Progenitor cell of endocrine pancreas (in vitro differentiated cells): ENCODE measurements at regions not wholly inside any gene's neighbourhood (a gene's known extent, or its start where the extent isn't known, plus 50 kb on each side); places are given as distances from the start of the nearest gene placed in this dataset.

Experiments used
- DNase-seq: peaks from one replicate; pipeline ENCODE4 v3.0.0; 2021; ENCODE audit warnings: low spot score; ENCODE audit not compliant: unreplicated experiment
- H3K27ac Mint-ChIP-seq: 2 replicates; pipeline ENCODE4 v1.8.0; 2021; ENCODE audit warnings: mild to moderate bottlenecking, moderate library complexity, mixed read lengths
- H3K27me3 Mint-ChIP-seq: 2 replicates; pipeline ENCODE4 v1.8.0; 2021; ENCODE audit warnings: mixed read lengths
- H3K36me3 Mint-ChIP-seq: 2 replicates; pipeline ENCODE4 v1.8.0; 2022; ENCODE audit warnings: mixed read lengths; ENCODE audit not compliant: insufficient read depth
- H3K4me1 Mint-ChIP-seq: 2 replicates; pipeline ENCODE4 v1.8.0; 2021; ENCODE audit warnings: low read depth, mixed read lengths
- H3K4me3 Mint-ChIP-seq: 2 replicates; pipeline ENCODE4 v1.8.0; 2021; ENCODE audit warnings: low read depth, mild to moderate bottlenecking, moderate library complexity, mixed read lengths
- H3K9me3 Mint-ChIP-seq: 2 replicates; pipeline ENCODE4 v1.8.0; 2021; ENCODE audit warnings: low read depth, mixed read lengths
- TF ChIP-seq, protein P1 (sequence below): fragments of 200-600 bp; sonication (generic); IDR thresholded peaks from one replicate; pipeline ENCODE4 v1.5.0; 2021; ENCODE audit warnings: antibody characterized with exemption, mild to moderate bottlenecking; ENCODE audit not compliant: unreplicated experiment

- Mint-ChIP-seq H3K9me3 (no peaks in the 10 kb centered on the region), H3K27ac (no peak overlapping the region), H3K4me3 (no peak overlapping the region), H3K27me3 (no peaks in the 10 kb centered on the region), H3K4me1 (peaks cover 7% of the 10 kb centered on the region), H3K36me3 (no peaks in the 10 kb centered on the region)
- no peak for DNase-seq
- TF ChIP-seq, protein P1, sequence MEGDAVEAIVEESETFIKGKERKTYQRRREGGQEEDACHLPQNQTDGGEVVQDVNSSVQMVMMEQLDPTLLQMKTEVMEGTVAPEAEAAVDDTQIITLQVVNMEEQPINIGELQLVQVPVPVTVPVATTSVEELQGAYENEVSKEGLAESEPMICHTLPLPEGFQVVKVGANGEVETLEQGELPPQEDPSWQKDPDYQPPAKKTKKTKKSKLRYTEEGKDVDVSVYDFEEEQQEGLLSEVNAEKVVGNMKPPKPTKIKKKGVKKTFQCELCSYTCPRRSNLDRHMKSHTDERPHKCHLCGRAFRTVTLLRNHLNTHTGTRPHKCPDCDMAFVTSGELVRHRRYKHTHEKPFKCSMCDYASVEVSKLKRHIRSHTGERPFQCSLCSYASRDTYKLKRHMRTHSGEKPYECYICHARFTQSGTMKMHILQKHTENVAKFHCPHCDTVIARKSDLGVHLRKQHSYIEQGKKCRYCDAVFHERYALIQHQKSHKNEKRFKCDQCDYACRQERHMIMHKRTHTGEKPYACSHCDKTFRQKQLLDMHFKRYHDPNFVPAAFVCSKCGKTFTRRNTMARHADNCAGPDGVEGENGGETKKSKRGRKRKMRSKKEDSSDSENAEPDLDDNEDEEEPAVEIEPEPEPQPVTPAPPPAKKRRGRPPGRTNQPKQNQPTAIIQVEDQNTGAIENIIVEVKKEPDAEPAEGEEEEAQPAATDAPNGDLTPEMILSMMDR = no peak
Observed at GRCh38 chr2:142445551-142446072, 314.8 kb upstream of the LRP1B start.

- H3K4me3 Mint-ChIP-seq = no peak overlapping the region
- H3K36me3 Mint-ChIP-seq = no peaks in the 10 kb centered on the region
- H3K27me3 Mint-ChIP-seq = no peaks in the 10 kb centered on the region
- no peak for DNase-seq
- TF ChIP-seq, protein P1 = no peak
- H3K27ac Mint-ChIP-seq = no peak overlapping the region
- H3K4me1 Mint-ChIP-seq = peaks cover 7% of the 10 kb centered on the region
- no peaks in the 10 kb centered on the region for H3K9me3 Mint-ChIP-seq
Observed at GRCh38 chr2:142445023-142445422, 314.2 kb upstream of the LRP1B start.

- no peaks in the 10 kb centered on the region for H3K9me3 Mint-ChIP-seq
- TF ChIP-seq, protein P1 = no peak
- no peaks in the 10 kb centered on the region for H3K36me3 Mint-ChIP-seq
- no peak for DNase-seq
- no peaks in the 10 kb centered on the region for H3K27me3 Mint-ChIP-seq
- H3K4me3 Mint-ChIP-seq = no peak overlapping the region
- H3K27ac Mint-ChIP-seq = no peak overlapping the region
- no peaks in the 10 kb centered on the region for H3K4me1 Mint-ChIP-seq
Observed at GRCh38 chr2:142435847-142436246, 305.0 kb upstream of the LRP1B start.

DNA sequence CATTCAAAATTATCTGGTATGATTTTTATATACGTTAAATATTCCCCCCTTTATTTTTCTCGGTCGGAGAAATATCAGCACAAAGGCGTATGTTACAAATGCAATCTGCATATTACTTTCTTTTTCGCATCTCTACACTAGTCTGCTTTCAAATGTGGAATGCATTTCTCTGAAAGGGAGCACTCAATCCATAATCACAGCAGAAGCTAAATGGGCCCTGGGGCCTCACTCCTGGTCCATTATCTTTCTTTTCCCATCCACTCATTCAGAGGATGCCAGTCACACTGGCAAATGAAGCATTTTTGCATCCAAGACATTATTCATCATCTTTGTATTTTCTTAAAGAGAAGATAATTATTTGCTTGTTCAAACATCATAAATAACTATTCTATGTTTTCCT is 295.2 kb upstream of the LRP1B start:
- Mint-ChIP-seq H3K27me3 (no peaks in the 10 kb centered on the region), H3K27ac (peak overlapping the region; percentile 49)

GRCh38 chr2:142425551-142425950 is 294.7 kb upstream of the LRP1B start:
- Mint-ChIP-seq H3K4me1 (no peaks in the 10 kb centered on the region), H3K9me3 (no peaks in the 10 kb centered on the region), H3K27ac (no peak overlapping the region), H3K27me3 (no peaks in the 10 kb centered on the region), H3K4me3 (no peak overlapping the region), H3K36me3 (no peaks in the 10 kb centered on the region)
- TF ChIP-seq, protein P1 = no peak
- DNase-seq = no peak

More for the DNA sequence above, 295.2 kb upstream of the LRP1B start:
- Mint-ChIP-seq H3K4me1 (no peaks in the 10 kb centered on the region), H3K9me3 (no peaks in the 10 kb centered on the region), H3K4me3 (no peak overlapping the region), H3K36me3 (no peaks in the 10 kb centered on the region)
- no peak for DNase-seq
- TF ChIP-seq, protein P1 = no peak
